ENCODE measurements at regions not wholly inside any gene's neighbourhood (a gene's known extent, or its start where the extent isn't known, plus 50 kb on each side); places are given as distances from the start of the nearest gene placed in this dataset.

DNA sequence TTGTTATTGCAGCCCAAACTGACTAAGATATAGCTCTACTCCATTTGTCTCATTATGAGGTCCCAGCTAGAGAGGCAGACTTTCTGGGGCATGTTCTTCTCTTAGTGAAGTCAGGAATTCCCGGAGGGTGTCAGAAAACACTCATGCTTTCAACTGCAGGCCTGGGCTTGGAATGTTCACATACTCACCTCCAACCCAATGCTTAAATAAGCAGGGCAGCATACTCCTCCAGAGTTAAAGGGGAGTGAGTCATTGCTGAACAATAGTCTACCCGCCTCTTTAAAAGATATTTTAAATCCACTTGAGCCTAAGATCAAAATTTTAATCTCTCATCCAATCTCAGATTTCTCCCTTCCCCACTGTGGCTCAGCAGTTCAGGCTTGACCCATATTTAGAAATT is 167.8 kb upstream of the DPH6 start:
- no peak for DNase-seq
- no peaks in the 10 kb centered on the region for H3K27me3 ChIP-seq
- TF ChIP-seq, protein P1, sequence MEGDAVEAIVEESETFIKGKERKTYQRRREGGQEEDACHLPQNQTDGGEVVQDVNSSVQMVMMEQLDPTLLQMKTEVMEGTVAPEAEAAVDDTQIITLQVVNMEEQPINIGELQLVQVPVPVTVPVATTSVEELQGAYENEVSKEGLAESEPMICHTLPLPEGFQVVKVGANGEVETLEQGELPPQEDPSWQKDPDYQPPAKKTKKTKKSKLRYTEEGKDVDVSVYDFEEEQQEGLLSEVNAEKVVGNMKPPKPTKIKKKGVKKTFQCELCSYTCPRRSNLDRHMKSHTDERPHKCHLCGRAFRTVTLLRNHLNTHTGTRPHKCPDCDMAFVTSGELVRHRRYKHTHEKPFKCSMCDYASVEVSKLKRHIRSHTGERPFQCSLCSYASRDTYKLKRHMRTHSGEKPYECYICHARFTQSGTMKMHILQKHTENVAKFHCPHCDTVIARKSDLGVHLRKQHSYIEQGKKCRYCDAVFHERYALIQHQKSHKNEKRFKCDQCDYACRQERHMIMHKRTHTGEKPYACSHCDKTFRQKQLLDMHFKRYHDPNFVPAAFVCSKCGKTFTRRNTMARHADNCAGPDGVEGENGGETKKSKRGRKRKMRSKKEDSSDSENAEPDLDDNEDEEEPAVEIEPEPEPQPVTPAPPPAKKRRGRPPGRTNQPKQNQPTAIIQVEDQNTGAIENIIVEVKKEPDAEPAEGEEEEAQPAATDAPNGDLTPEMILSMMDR (IDR thresholded peaks at IDR 0.05; ENCODE audit: low read depth, low read length), result no peak
- no peaks in the 10 kb centered on the region for H3K4me1 ChIP-seq
- no peak overlapping the region for H3K4me3 ChIP-seq (ENCODE audit: low read depth, low read length)
- no peaks in the 10 kb centered on the region for H3K36me3 ChIP-seq
- H3K9me3 ChIP-seq, result no peaks in the 10 kb centered on the region

DNA sequence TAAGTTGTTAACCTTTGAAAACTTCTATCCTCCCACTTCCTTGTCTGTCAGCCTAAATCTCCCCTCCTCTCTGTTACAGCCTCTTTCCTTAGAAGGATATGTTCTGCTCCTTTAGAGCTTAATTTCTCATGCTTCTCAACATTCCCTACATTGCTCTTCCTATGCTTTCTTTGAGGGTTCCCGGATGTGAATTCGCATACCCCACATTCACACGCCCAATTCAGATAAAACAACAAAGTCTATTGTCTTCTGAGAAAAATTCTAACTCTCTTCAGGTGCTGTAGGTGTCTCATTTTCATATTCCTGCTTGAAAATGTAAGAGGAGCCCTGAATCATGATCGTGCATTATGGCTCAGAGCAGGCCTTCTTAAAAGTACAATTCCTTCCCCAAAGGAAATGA is 171.8 kb upstream of the DPH6 start:
- DNase-seq, result no peak
- H3K27me3 ChIP-seq, result no peaks in the 10 kb centered on the region
- no peaks in the 10 kb centered on the region for H3K4me1 ChIP-seq
- H3K4me3 ChIP-seq (ENCODE audit: low read depth, low read length), result no peak overlapping the region
- TF ChIP-seq, protein P1 (IDR thresholded peaks at IDR 0.05; ENCODE audit: low read depth, low read length), result no peak
- H3K36me3 ChIP-seq, result no peaks in the 10 kb centered on the region
- H3K9me3 ChIP-seq, result no peaks in the 10 kb centered on the region

DNA sequence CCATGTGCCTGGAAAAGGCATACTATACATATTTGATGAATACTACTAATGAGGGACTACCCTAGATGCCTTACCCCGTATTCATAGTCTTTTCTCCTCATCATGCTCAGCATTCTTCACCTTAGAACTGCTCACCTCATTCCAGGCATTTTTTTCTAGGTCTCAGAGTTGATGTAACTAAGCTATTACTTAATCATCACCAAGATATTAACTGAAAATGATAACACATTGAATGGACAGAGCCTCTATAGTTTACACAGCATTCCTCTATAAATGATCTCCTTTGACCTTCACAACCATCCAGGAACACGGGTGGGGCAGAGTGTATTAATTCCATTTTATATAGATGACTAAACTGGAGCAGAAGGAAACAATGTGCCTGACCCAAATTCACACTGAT is 174.1 kb upstream of the DPH6 start:
- TF ChIP-seq, protein P1 (IDR thresholded peaks at IDR 0.05; ENCODE audit: low read depth, low read length), result no peak
- Histone ChIP-seq H3K9me3 (no peaks in the 10 kb centered on the region), H3K27me3 (no peaks in the 10 kb centered on the region), H3K36me3 (no peaks in the 10 kb centered on the region), H3K4me3 (ENCODE audit: low read depth, low read length) (no peak overlapping the region), H3K4me1 (no peaks in the 10 kb centered on the region)
- DNase-seq, result no peak

DNA sequence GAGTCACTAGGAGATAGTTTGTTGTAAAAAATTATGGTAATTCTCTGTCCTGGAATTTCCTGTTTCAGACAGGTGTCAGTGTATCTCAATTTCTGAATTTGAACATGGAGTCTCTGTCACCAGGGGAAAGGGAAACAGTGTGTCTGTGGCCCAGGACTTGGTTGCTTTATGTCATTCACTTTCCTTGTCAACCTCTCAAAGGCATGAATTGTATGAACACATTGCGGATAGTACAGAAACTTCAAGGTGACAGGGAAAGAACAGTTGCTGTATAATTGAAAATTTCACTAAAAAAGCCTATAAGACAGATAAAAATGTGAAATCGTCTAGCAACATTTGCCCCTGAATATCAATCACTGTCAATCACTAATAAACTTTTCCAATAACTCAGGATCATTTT is 175.0 kb upstream of the DPH6 start:
- Histone ChIP-seq H3K9me3 (no peaks in the 10 kb centered on the region), H3K36me3 (no peaks in the 10 kb centered on the region), H3K27me3 (no peaks in the 10 kb centered on the region), H3K4me3 (ENCODE audit: low read depth, low read length) (no peak overlapping the region), H3K4me1 (no peaks in the 10 kb centered on the region)
- TF ChIP-seq, protein P1 (IDR thresholded peaks at IDR 0.05; ENCODE audit: low read depth, low read length), result no peak
- DNase-seq, result no peak

DNA sequence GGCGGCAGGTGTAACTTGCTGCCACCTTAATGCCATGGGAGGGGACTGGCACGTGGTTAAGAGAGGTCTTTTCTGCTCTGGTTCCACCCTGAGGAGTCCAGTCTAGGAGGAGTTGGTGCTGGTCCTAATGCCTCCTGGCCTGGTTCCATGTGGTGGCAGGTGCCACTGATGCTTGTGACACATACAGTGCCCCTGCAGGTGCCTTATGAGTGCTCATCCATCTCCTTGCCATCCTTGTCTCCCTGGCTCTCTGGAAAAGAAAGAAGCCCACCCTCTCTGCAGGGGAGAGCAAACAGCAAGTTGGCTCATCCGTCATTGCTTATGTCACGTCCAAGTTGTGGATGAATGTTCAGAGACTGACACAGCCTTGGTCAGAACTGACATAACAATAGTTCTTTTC is 175.8 kb upstream of the DPH6 start:
- no peak for DNase-seq
- H3K4me1 ChIP-seq, result no peaks in the 10 kb centered on the region
- H3K4me3 ChIP-seq (ENCODE audit: low read depth, low read length), result no peak overlapping the region
- TF ChIP-seq, protein P1 (IDR thresholded peaks at IDR 0.05; ENCODE audit: low read depth, low read length), result no peak
- no peaks in the 10 kb centered on the region for H3K27me3 ChIP-seq
- no peaks in the 10 kb centered on the region for H3K36me3 ChIP-seq
- no peaks in the 10 kb centered on the region for H3K9me3 ChIP-seq

GRCh38 chr15:35722501-35722900 is 176.5 kb upstream of the DPH6 start:
- no peak for DNase-seq
- H3K36me3 ChIP-seq, result no peaks in the 10 kb centered on the region
- H3K27me3 ChIP-seq, result no peaks in the 10 kb centered on the region
- TF ChIP-seq, protein P1 (IDR thresholded peaks at IDR 0.05; ENCODE audit: low read depth, low read length), result no peak
- H3K4me3 ChIP-seq (ENCODE audit: low read depth, low read length), result no peak overlapping the region
- no peaks in the 10 kb centered on the region for H3K4me1 ChIP-seq
- no peaks in the 10 kb centered on the region for H3K9me3 ChIP-seq

Measured in BE2C (cell line).